H1 (cell line): ENCODE measurements at regions not wholly inside any gene's neighbourhood (a gene's known extent, or its start where the extent isn't known, plus 50 kb on each side); places are given as distances from the start of the nearest gene placed in this dataset.

Experiments used
- CTCF ChIA-PET: fragments of 300-600 bp; sonication (Branson Sonifier 250); formaldehyde crosslinking; loops from one replicate; lab custom pipeline; 2021; ENCODE audit not compliant: partially characterized antibody; lab: Charles Lee
- POLR2A ChIA-PET: fragments of 300-600 bp; sonication (Branson Sonifier 250); formaldehyde crosslinking; loops from one replicate; lab custom pipeline; 2021; ENCODE audit warnings: inconsistent platforms; ENCODE audit not compliant: partially characterized antibody; lab: Charles Lee
- DNase-seq, 2 experiments: peaks; one replicate each; pipeline versions ENCODE4 v3.0.0 to v3.0.0-alpha.2; 2010 to 2022; ENCODE audit warnings: low spot score in 2 of 2, low read depth in 1 of 2, mixed read lengths in 1 of 2
- FAIRE-seq: peaks from 2 replicates; lab custom pipeline; 2011; peaks lifted over from hg19 to GRCh38; lab: Jason Lieb, UNC
- H2AFZ ChIP-seq: 2 replicates; pipeline ENCODE4 v1.8.1; 2012; ENCODE audit warnings: low read length, inconsistent platforms
- H2AK5ac ChIP-seq: 2 replicates; pipeline ENCODE4 v1.6.1; 2013; ENCODE audit warnings: low read depth, low read length
- H2BK120ac ChIP-seq: replicated peaks from 2 replicates; pipeline ENCODE3; 2013; ENCODE audit warnings: low read depth, low read length, inconsistent platforms
- H2BK12ac ChIP-seq: 2 replicates; pipeline ENCODE4 v1.6.1; 2013; ENCODE audit warnings: low read depth, low read length
- H2BK15ac ChIP-seq: 2 replicates; pipeline ENCODE4 v1.6.1; 2013; ENCODE audit warnings: low read length
- H2BK20ac ChIP-seq: 2 replicates; pipeline ENCODE4 v1.6.1; 2013; ENCODE audit warnings: low read length
- H2BK5ac ChIP-seq: 2 replicates; pipeline ENCODE4 v1.6.1; 2013; ENCODE audit warnings: low read depth, low read length
- H3K14ac ChIP-seq: 2 replicates; pipeline ENCODE4 v1.6.1; 2013; ENCODE audit warnings: inconsistent platforms; ENCODE audit not compliant: insufficient read length
- H3K18ac ChIP-seq: 2 replicates; pipeline ENCODE4 v1.6.1; 2013; ENCODE audit warnings: low read length; ENCODE audit errors: extremely low read depth
- H3K23ac ChIP-seq: 2 replicates; pipeline ENCODE4 v1.6.1; 2013; ENCODE audit warnings: inconsistent platforms; ENCODE audit not compliant: insufficient read length
- H3K23me2 ChIP-seq: 2 replicates; pipeline ENCODE4 v1.6.1; 2013; ENCODE audit warnings: low read depth, low read length
- H3K27ac ChIP-seq: 2 replicates; pipeline ENCODE4 v1.6.1; 2011; ENCODE audit warnings: low read depth, low read length, inconsistent platforms
- H3K27me3 ChIP-seq, 4 experiments: replicated peaks in 1 of 4; 1 replicate in 1 of 4; 2 replicates in 3 of 4; pipeline versions ENCODE4 v1.6.1 to v1.8.1; 2011 to 2013; ENCODE audit warnings: low read length in 3 of 4, mild to moderate bottlenecking in 3 of 4, inconsistent platforms in 2 of 4, mixed read lengths in 2 of 4, moderate library complexity in 1 of 4; ENCODE audit not compliant: control insufficient read depth in 3 of 4, insufficient read depth in 3 of 4; ENCODE audit errors: extremely low read depth in 1 of 4
- H3K36me3 ChIP-seq, 4 experiments: 2 replicates each; pipeline versions ENCODE4 v1.6.1 to v1.8.1; 2011 to 2013; ENCODE audit warnings: mild to moderate bottlenecking in 4 of 4, low read length in 3 of 4, moderate library complexity in 2 of 4, control low read depth in 1 of 4, inconsistent platforms in 1 of 4; ENCODE audit not compliant: insufficient read depth in 4 of 4, control insufficient read depth in 2 of 4
- H3K4ac ChIP-seq: replicated peaks from 2 replicates; pipeline ENCODE3; 2013; ENCODE audit warnings: low read length, low read depth, mixed read lengths, inconsistent platforms; ENCODE audit not compliant: insufficient read length
- H3K4me1 ChIP-seq, 4 experiments: replicated peaks in 1 of 4; 1 replicate in 1 of 4; 2 replicates in 3 of 4; pipeline versions ENCODE4 v1.6.1 to v1.8.1; 2011 to 2013; ENCODE audit warnings: low read length in 3 of 4, inconsistent platforms in 2 of 4, mixed read lengths in 1 of 4; ENCODE audit not compliant: insufficient read depth in 4 of 4, control insufficient read depth in 3 of 4
- H3K4me2 ChIP-seq, 2 experiments: 2 replicates each; pipeline versions ENCODE4 v1.6.1 to v1.8.1; 2011 to 2013; ENCODE audit warnings: low read depth in 2 of 2, low read length in 2 of 2, control low read depth in 1 of 2, inconsistent platforms in 1 of 2, mild to moderate bottlenecking in 1 of 2; ENCODE audit not compliant: insufficient read depth in 1 of 2
- H3K4me3 ChIP-seq, 4 experiments: fragments of 200-600, 300-600 bp in 1 of 4; sonication (generic), shearing (Covaris generic), sonication (Bioruptor Twin) in 1 of 4; 2 replicates each; pipeline versions ENCODE4 v1.5.1 to v1.8.1; 2011 to 2016; ENCODE audit warnings: low read length in 4 of 4, low read depth in 3 of 4, control low read depth in 2 of 4, inconsistent platforms in 2 of 4, mild to moderate bottlenecking in 2 of 4, mixed read lengths in 1 of 4, moderate library complexity in 1 of 4; ENCODE audit not compliant: insufficient read depth in 2 of 4; ENCODE audit errors: extremely low read depth in 1 of 4
- H3K56ac ChIP-seq: replicated peaks from 2 replicates; pipeline ENCODE3; 2013; ENCODE audit warnings: low read depth, mild to moderate bottlenecking, mixed read lengths, low read length, inconsistent platforms; ENCODE audit not compliant: insufficient read length
- H3K79me1 ChIP-seq: 2 replicates; pipeline ENCODE4 v1.6.1; 2013; ENCODE audit warnings: low read depth, low read length, control low read depth
- H3K79me2 ChIP-seq, 2 experiments: 2 replicates each; pipeline versions ENCODE4 v1.6.1 to v1.8.1; 2012 to 2013; ENCODE audit warnings: low read length in 2 of 2, mild to moderate bottlenecking in 2 of 2, inconsistent platforms in 1 of 2; ENCODE audit not compliant: insufficient read depth in 2 of 2, control insufficient read depth in 1 of 2
- H3K9ac ChIP-seq, 4 experiments: replicated peaks in 1 of 4; 1 replicate in 1 of 4; 2 replicates in 3 of 4; pipeline versions ENCODE4 v1.6.1 to v1.8.1; 2011 to 2013; ENCODE audit warnings: low read depth in 3 of 4, low read length in 3 of 4, control low read depth in 2 of 4, mild to moderate bottlenecking in 2 of 4, moderate library complexity in 2 of 4, inconsistent platforms in 1 of 4; ENCODE audit errors: extremely low read depth in 1 of 4
- H3K9me3 ChIP-seq, 2 experiments: 2 replicates each; pipeline versions ENCODE4 v1.6.1 to v1.8.1; 2012 to 2013; ENCODE audit warnings: mild to moderate bottlenecking in 2 of 2, moderate library complexity in 2 of 2, control low read depth in 1 of 2, inconsistent platforms in 1 of 2, low read depth in 1 of 2, low read length in 1 of 2, mixed read lengths in 1 of 2; ENCODE audit not compliant: insufficient read depth in 2 of 2
- H4K20me1 ChIP-seq, 2 experiments: replicated peaks in 1 of 2; 2 replicates each; pipeline versions ENCODE3 to v1.8.1; 2011 to 2013; ENCODE audit warnings: inconsistent platforms in 2 of 2, low read length in 2 of 2, mild to moderate bottlenecking in 1 of 2; ENCODE audit not compliant: insufficient read depth in 2 of 2, control insufficient read depth in 1 of 2
- H4K5ac ChIP-seq: 2 replicates; pipeline ENCODE4 v1.6.1; 2013; ENCODE audit warnings: low read length, low read depth, mixed read lengths, inconsistent platforms; ENCODE audit not compliant: insufficient read length
- H4K8ac ChIP-seq: 2 replicates; pipeline ENCODE4 v1.8.0; 2013; ENCODE audit warnings: mild to moderate bottlenecking, moderate library complexity, low read length, inconsistent platforms; ENCODE audit not compliant: insufficient read depth; ENCODE audit errors: extremely low read depth
- H4K91ac ChIP-seq: replicated peaks from 2 replicates; pipeline ENCODE3; 2013; ENCODE audit warnings: low read length, mixed read lengths, inconsistent platforms; ENCODE audit not compliant: insufficient read length
- ASH2L ChIP-seq: fragments of 200-600, 300-600 bp; sonication (generic); IDR thresholded peaks from one replicate; pipeline ENCODE4 v1.7.1; 2017; ENCODE audit warnings: low read length
- CBX5 ChIP-seq: fragments of 300-800, 300-1000 bp; sonication (generic); IDR thresholded peaks from 2 replicates; pipeline ENCODE4 v1.7.1; 2016; ENCODE audit warnings: antibody characterized with exemption, low read length, low read depth
- CBX8 ChIP-seq: fragments of 300-800, 300-1000 bp; sonication (generic); IDR thresholded peaks from 2 replicates; pipeline ENCODE4 v1.7.1; 2016; ENCODE audit warnings: low read depth, low read length, borderline replicate concordance
- CHD2 ChIP-seq: IDR thresholded peaks from 2 replicates; pipeline ENCODE4 v1.6.1; 2012; ENCODE audit warnings: low read length, improper control_type of control experiment
- GTF2F1 ChIP-seq: IDR thresholded peaks from 2 replicates; pipeline ENCODE4 v1.6.1; 2012; ENCODE audit warnings: low read depth, low read length, improper control_type of control experiment, borderline replicate concordance
- KDM1A ChIP-seq: fragments of 200-600, 300-600 bp; sonication (generic); IDR thresholded peaks from 2 replicates; pipeline ENCODE4 v1.7.1; 2016; ENCODE audit warnings: mild to moderate bottlenecking, low read length, borderline replicate concordance
- KDM5A ChIP-seq: fragments of 200-600 bp; IDR thresholded peaks from 2 replicates; pipeline ENCODE4 v1.7.1; 2012; ENCODE audit warnings: mild to moderate bottlenecking, low read length, inconsistent platforms, mixed read lengths
- NANOG ChIP-seq: IDR thresholded peaks from 2 replicates; pipeline ENCODE4 v1.6.1; 2011; ENCODE audit warnings: low read length, low read depth, mild to moderate bottlenecking, inconsistent platforms; ENCODE audit not compliant: insufficient read depth, poor library complexity, severe bottlenecking
- RAD21 ChIP-seq, 2 experiments: IDR thresholded peaks in 1 of 2; conservative IDR thresholded peaks in 1 of 2; 2 replicates each; pipeline ENCODE4 v1.6.1; 2011; ENCODE audit warnings: low read depth in 2 of 2, low read length in 2 of 2, improper control_type of control experiment in 1 of 2, inconsistent platforms in 1 of 2, mild to moderate bottlenecking in 1 of 2, moderate library complexity in 1 of 2
- SIRT6 ChIP-seq: IDR thresholded peaks from one replicate; pipeline ENCODE4 v1.7.1; 2012; ENCODE audit warnings: low read length, inconsistent platforms
- SIX5 ChIP-seq: IDR thresholded peaks from 2 replicates; pipeline ENCODE4 v1.6.1; 2011; ENCODE audit warnings: mild to moderate bottlenecking, low read depth, low read length
- SP1 ChIP-seq: IDR thresholded peaks from 2 replicates; pipeline ENCODE4 v1.6.1; 2011; ENCODE audit warnings: low read depth, low read length
- TCF12 ChIP-seq: IDR thresholded peaks from 2 replicates; pipeline ENCODE4 v1.6.1; 2011; ENCODE audit warnings: low read depth, mild to moderate bottlenecking, low read length
- YY1 ChIP-seq: IDR thresholded peaks from 2 replicates; pipeline ENCODE4 v1.6.1; 2011; ENCODE audit warnings: low read depth, mild to moderate bottlenecking, low read length
- WGBS, 2 experiments: shearing (Covaris generic) in 1 of 2; methylation state at CpG; one replicate each; pipeline versions ENCODE4 v1.1.6 to v1.1.7; 2013 to 2015; ENCODE audit warnings: low lambda C conversion rate in 2 of 2, mixed read lengths in 2 of 2, inconsistent platforms in 1 of 2, low coverage in 1 of 2, missing lambda C conversion rate in 1 of 2; ENCODE audit not compliant: insufficient replicate concordance in 2 of 2, insufficient coverage in 1 of 2, insufficient read length in 1 of 2; ENCODE audit errors: extremely low coverage in 1 of 2, missing lambda C conversion rate in 1 of 2; 5-methylcytosine and 5-hydroxymethylcytosine counted together

DNA sequence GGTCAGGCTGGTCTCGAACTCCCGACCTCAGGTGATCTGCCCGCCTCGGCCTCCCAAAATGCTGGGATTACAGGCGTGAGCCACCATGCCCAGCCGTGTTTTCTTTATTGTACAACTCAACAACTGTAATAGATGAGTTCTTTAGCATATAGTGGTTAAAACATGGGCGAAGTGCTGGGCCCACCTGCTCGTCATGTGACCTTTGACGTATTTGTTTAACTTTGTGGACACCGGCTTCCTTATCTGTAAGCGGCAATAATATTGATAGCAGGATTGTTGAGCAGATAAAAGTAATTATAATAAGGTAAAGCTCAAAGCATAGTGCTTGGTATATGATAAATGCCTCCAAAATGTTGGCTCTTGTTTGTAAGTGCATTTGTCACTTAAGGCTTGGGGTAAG, 460.3 kb downstream of the KLF12 start:
- Histone ChIP-seq H2BK5ac (no peak overlapping the region), H2AK5ac (no peak overlapping the region), H2BK12ac (no peak overlapping the region), H3K56ac (no peak overlapping the region), H2BK15ac (no peak overlapping the region), H3K9me3 (no peaks in the 10 kb centered on the region), H3K4ac (no peak overlapping the region), H3K27me3 (no peaks in the 10 kb centered on the region), H3K79me2 (no peaks in the 10 kb centered on the region), H3K23ac (no peak overlapping the region), H3K23me2 (no peaks in the 10 kb centered on the region), H2BK120ac (no peak overlapping the region), H3K4me3 (no peak overlapping the region), H3K14ac (no peak overlapping the region), H3K4me2 (no peak overlapping the region), H4K8ac (no peak overlapping the region), H4K20me1 (no peaks in the 10 kb centered on the region), H4K5ac (no peak overlapping the region), H2AFZ (no peak overlapping the region), H4K91ac (no peak overlapping the region), H3K27ac (no peak overlapping the region), H2BK20ac (no peak overlapping the region), H3K79me1 (no peaks in the 10 kb centered on the region), H3K36me3 (no peaks in the 10 kb centered on the region), H3K9ac (no peak overlapping the region), H3K4me1 (peaks cover 0 to 5% (median 1%) of the 10 kb centered on the region in 4 experiments; a peak in 3 of 7 replicates), H3K18ac (no peak overlapping the region)
- ChIA-PET CTCF (no interaction called here), POLR2A (no interaction called here)
- 93% methylated on average over 11 of the region's 11 CpGs; no CpG with 5 or more reads in 1 of the 2 experiments for WGBS, 2 experiments
- no peak for DNase-seq
- FAIRE-seq = no peak
- TF ChIP-seq SIX5 (no peak), ASH2L (no peak), KDM5A (no peak), SIRT6 (no peak), TCF12 (no peak), RAD21 (IDR thresholded peaks at IDR 0.05 in 1 of 2, conservative IDR thresholded peaks at IDR 0.05 in 1 of 2; ENCODE audit: low read depth in 2 of 2, low read length in 2 of 2) (no peak), KDM1A (no peak), YY1 (no peak), CBX8 (no peak), GTF2F1 (no peak), CBX5 (no peak), NANOG (no peak), SP1 (no peak), CHD2 (no peak)
